ENCODE measurements at regions not wholly inside any gene's neighbourhood (a gene's known extent, or its start where the extent isn't known, plus 50 kb on each side); places are given as distances from the start of the nearest gene placed in this dataset.

GRCh38 chr3:187821616-187822317 lies 76.5 kb upstream of the BCL6 start:
- no peak for DNase-seq
- H3K23me2 ChIP-seq (ENCODE audit: insufficient read length, low read depth, low read length, poor library complexity, severe bottlenecking), result no peaks in the 10 kb centered on the region
- no peak overlapping the region for H3K27ac ChIP-seq (ENCODE audit: insufficient read length, low read depth, low read length)
- Mint-ChIP-seq H3K27ac (no peak overlapping the region; a peak in 1 of 7 replicates), H3K9me3 (peaks cover 3 to 9% of the 10 kb centered on the region in 2 experiments; a peak in 1 of 5 replicates), H3K36me3 (ENCODE audit: insufficient read depth in 1 of 3, low read depth in 3 of 3) (peaks cover 0 to 9% (median 0%) of the 10 kb centered on the region in 3 experiments; a peak in 1 of 7 replicates), H3K4me1 (no peaks in the 10 kb centered on the region), H3K4me3 (no peak overlapping the region), H3K27me3 (ENCODE audit: low read depth) (no peaks in the 10 kb centered on the region)
- no peak overlapping the region for H3T11ph ChIP-seq (ENCODE audit: low read length)
- no peak overlapping the region for H2BK5ac ChIP-seq (ENCODE audit: insufficient read length, low read length)
- H4K20me1 ChIP-seq (ENCODE audit: control insufficient read depth, insufficient read depth, insufficient read length), result no peaks in the 10 kb centered on the region
- H3K4me2 ChIP-seq (ENCODE audit: insufficient read depth, insufficient read length, low read length), result no peak overlapping the region
- H3K23ac ChIP-seq (ENCODE audit: insufficient read length, low read depth, low read length), result no peak overlapping the region
- no peak overlapping the region for H2AFZ ChIP-seq (ENCODE audit: low read length)
- H3K4me1 ChIP-seq (ENCODE audit: insufficient read depth, low read length), result no peaks in the 10 kb centered on the region
- H3K79me1 ChIP-seq (ENCODE audit: insufficient read depth, low read depth, low read length, poor library complexity, severe bottlenecking), result no peaks in the 10 kb centered on the region
- no peak for TF ChIP-seq CTCF (conservative IDR thresholded peaks at IDR 0.05)
- no peak overlapping the region for H4K91ac ChIP-seq (ENCODE audit: insufficient read length, low read depth, low read length)
- no peak overlapping the region for H2BK120ac ChIP-seq (ENCODE audit: low read depth, low read length, poor library complexity, severe bottlenecking)
- H2BK15ac ChIP-seq (ENCODE audit: low read depth, low read length), result no peak overlapping the region
- H2BK20ac ChIP-seq (ENCODE audit: low read depth, low read length, poor library complexity, severe bottlenecking), result no peak overlapping the region
- H4K5ac ChIP-seq (ENCODE audit: insufficient read length, low read depth, low read length), result no peak overlapping the region
- H2BK12ac ChIP-seq (ENCODE audit: insufficient read length, low read depth, low read length), result no peak overlapping the region
- H3K14ac ChIP-seq (ENCODE audit: insufficient read depth, low read length), result no peak overlapping the region
- H4K8ac ChIP-seq (replicated peaks; ENCODE audit: insufficient read length, low read depth, low read length), result no peak overlapping the region
- no peak overlapping the region for H3K18ac ChIP-seq (ENCODE audit: insufficient read length, low read depth, low read length)
- H2AK5ac ChIP-seq (ENCODE audit: insufficient read length, low read length), result no peak overlapping the region
- H3K27me3 ChIP-seq (ENCODE audit: insufficient read depth, low read length), result no peaks in the 10 kb centered on the region
- no peak overlapping the region for H3K56ac ChIP-seq (ENCODE audit: insufficient read length, low read depth, low read length)
- no CpG with 5 or more reads among the region's 2 CpGs for WGBS (ENCODE audit: extremely low coverage, insufficient read length, low lambda C conversion rate)
- H3K9ac ChIP-seq (ENCODE audit: extremely low read depth, insufficient read length, low read length), result no peak overlapping the region
- H3K9me3 ChIP-seq (ENCODE audit: control insufficient read depth, low read depth, low read length), result no peaks in the 10 kb centered on the region
- H3K4ac ChIP-seq (ENCODE audit: low read depth, low read length), result no peak overlapping the region
- no peaks in the 10 kb centered on the region for H3K79me2 ChIP-seq (ENCODE audit: insufficient read depth, low read length)

Measured in H9 (cell line).